Activated naive CD8-positive, alpha-beta T cell treated with anti-CD3 and anti-CD28 coated beads, Interleukin-2, amount 50 U/mL, for 24 hours (primary cell): ENCODE measurements at regions not wholly inside any gene's neighbourhood (a gene's known extent, or its start where the extent isn't known, plus 50 kb on each side); places are given as distances from the start of the nearest gene placed in this dataset.

Source experiments
- ATAC-seq: fragments of 150-1000 bp; cut with Tn5 transposase; one replicate; pipeline ENCODE4 v1.10.0; 2021
- DNase-seq: peaks from one replicate; pipeline ENCODE4 v3.0.0; 2021
- H3K27ac Mint-ChIP-seq: one replicate; pipeline ENCODE4 v1.8.0; 2021; ENCODE audit warnings: mild to moderate bottlenecking, mixed read lengths
- H3K27me3 Mint-ChIP-seq: one replicate; pipeline ENCODE4 v1.8.0; 2021; ENCODE audit warnings: mixed read lengths
- H3K36me3 Mint-ChIP-seq: one replicate; pipeline ENCODE4 v1.8.0; 2021; ENCODE audit warnings: low read depth, mixed read lengths
- H3K4me1 Mint-ChIP-seq: one replicate; pipeline ENCODE4 v1.8.0; 2021; ENCODE audit warnings: mixed read lengths
- H3K4me3 Mint-ChIP-seq: one replicate; pipeline ENCODE4 v1.8.0; 2021; ENCODE audit warnings: mild to moderate bottlenecking, moderate library complexity, mixed read lengths
- H3K9me3 Mint-ChIP-seq: one replicate; pipeline ENCODE4 v1.8.0; 2021; ENCODE audit warnings: mixed read lengths

DNA sequence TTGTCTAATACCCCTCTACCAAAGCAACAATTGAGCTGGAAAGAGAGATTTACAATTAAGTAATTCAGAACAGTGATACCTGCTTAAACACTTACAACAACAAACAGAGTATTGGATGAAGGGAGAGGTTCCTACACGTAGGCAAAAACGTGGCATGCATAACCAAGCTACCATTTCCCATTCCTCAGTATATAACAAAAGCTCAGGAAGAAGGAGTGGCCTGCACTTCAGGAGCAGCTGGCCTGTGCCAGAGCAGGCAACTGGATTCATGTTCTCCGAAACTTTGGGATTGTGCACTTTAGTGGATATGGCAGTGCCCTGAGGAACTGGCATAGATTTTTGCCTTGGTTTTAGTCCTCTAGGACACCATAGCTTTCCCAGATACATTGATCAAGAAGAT, 630.2 kb upstream of the PCDH9 start:
- DNase-seq (no peak), ATAC-seq (no peak)
- Mint-ChIP-seq H3K27ac (no peak overlapping the region), H3K9me3 (peaks cover 15% of the 10 kb centered on the region), H3K4me3 (no peak overlapping the region), H3K36me3 (no peaks in the 10 kb centered on the region), H3K4me1 (no peaks in the 10 kb centered on the region), H3K27me3 (no peaks in the 10 kb centered on the region)

DNA sequence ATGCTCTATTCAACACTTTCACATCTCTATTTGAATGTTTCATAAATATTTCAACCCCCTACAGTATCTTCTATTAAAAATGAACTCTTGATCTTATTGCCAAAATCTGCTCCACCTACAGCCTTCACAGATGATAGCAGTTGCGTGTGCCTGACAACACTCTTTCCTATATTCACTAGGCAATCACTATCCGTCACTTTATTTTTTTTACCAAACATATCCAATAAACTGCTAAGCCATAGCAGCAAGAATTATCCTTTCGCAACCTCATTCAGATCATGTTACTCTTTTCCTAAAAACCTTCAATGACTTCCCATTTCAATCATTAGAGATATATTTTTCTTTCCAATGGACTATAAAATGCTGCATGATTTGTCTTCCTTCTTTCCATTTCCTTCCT, 629.8 kb upstream of the PCDH9 start:
- Mint-ChIP-seq H3K4me3 (no peak overlapping the region), H3K36me3 (no peaks in the 10 kb centered on the region), H3K27ac (no peak overlapping the region), H3K27me3 (no peaks in the 10 kb centered on the region), H3K4me1 (no peaks in the 10 kb centered on the region), H3K9me3 (peaks cover 15% of the 10 kb centered on the region)
- ATAC-seq (no peak), DNase-seq (no peak)

- no peak overlapping the region for H3K27ac Mint-ChIP-seq
- no peak for ATAC-seq
- H3K36me3 Mint-ChIP-seq, result no peaks in the 10 kb centered on the region
- no peak overlapping the region for H3K4me3 Mint-ChIP-seq
- peaks cover 14% of the 10 kb centered on the region for H3K9me3 Mint-ChIP-seq
- no peak for DNase-seq
- no peaks in the 10 kb centered on the region for H3K4me1 Mint-ChIP-seq
- no peaks in the 10 kb centered on the region for H3K27me3 Mint-ChIP-seq
Measured at GRCh38 chr13:67857581-67858310, 627.6 kb upstream of the PCDH9 start.

DNA sequence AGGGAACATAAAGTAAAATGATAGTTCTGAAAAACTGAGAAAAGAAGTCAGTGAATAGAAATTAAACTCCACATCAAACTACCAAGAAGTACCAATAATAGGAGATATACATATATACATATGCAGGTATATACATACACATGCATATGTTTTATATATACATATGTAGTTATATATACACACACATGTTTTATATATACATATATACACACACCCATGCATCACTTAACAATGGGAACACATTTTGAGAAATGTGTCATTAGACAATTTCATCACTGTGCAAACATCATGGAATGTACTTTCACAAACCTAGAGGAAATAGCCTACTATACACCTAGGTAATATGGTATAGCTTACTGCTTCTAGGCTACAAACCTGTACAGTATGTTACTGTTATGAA, 626.8 kb upstream of the PCDH9 start:
- Mint-ChIP-seq H3K27me3 (no peaks in the 10 kb centered on the region), H3K4me3 (no peak overlapping the region), H3K27ac (no peak overlapping the region), H3K36me3 (no peaks in the 10 kb centered on the region), H3K4me1 (no peaks in the 10 kb centered on the region), H3K9me3 (peaks cover 17% of the 10 kb centered on the region)
- ATAC-seq (no peak), DNase-seq (no peak)

DNA sequence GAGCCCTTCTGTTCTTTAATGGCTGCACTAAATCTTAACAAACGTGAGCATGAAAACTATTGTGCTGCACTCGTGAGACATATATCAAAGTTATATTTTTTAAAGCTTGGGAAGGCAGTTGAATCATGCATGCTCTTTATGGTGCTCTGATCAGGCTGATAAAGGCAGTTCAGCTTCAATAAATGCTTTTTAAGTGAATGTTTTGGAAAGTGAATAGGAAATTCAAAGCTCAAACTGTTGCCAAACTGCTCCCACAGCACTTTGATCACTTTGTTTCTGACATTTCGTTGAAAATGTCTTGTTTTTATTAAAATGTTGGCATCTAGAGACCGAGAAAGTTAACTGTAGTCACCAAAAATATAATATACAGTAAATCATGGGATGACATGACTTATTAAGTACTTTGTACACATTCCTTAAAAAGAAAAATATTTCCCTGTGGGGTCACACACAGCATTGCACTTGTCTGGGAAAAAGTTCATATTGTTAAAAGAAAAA, 625.7 kb upstream of the PCDH9 start:
- H3K27me3 Mint-ChIP-seq, result no peaks in the 10 kb centered on the region
- H3K9me3 Mint-ChIP-seq, result peaks cover 25% of the 10 kb centered on the region
- DNase-seq, result no peak
- H3K36me3 Mint-ChIP-seq, result no peaks in the 10 kb centered on the region
- no peak overlapping the region for H3K4me3 Mint-ChIP-seq
- no peak overlapping the region for H3K27ac Mint-ChIP-seq
- no peak for ATAC-seq
- H3K4me1 Mint-ChIP-seq, result no peaks in the 10 kb centered on the region

DNA sequence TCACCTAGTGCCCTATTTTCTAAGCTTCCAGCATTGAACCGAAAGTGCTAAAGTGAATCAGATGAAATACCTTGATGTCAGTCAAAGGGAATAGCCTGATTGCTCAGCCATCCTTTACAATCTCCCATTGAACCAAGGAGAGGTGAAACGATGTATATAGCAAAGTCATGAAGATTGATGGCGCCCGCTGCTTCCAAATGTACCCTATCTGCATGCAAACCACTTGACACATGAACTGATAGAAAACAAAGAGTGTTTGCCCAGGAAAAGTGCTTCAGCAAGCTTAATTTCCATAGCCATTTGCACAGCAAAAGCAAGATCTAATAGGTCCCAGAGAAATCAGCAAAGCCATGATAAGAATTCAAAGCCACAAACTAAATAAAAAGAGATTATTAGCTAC, 624.9 kb upstream of the PCDH9 start:
- H3K27me3 Mint-ChIP-seq, result no peaks in the 10 kb centered on the region
- DNase-seq (no peak), ATAC-seq (no peak)
- no peak overlapping the region for H3K4me3 Mint-ChIP-seq
- H3K9me3 Mint-ChIP-seq, result peaks cover 23% of the 10 kb centered on the region
- no peaks in the 10 kb centered on the region for H3K36me3 Mint-ChIP-seq
- H3K4me1 Mint-ChIP-seq, result no peaks in the 10 kb centered on the region
- no peak overlapping the region for H3K27ac Mint-ChIP-seq

DNA sequence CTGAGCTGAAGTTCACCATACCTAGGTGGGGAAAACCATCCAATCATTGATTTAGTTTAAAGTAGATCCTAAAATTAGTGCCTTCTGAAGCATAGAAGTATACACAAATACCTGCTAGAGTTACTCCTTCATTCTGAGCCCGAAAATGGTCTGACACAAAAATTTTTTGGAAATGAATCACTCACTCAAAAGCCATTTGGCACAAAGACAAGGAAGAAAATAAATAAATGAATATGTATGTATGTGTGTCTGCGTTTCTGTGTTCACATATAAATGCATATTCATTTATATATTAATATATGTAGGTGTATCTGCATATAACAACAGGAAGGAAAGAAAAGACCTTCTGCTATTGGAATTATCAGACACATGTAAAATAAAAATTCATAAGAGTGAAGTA, 614.4 kb upstream of the PCDH9 start:
- Mint-ChIP-seq H3K4me1 (no peaks in the 10 kb centered on the region), H3K36me3 (no peaks in the 10 kb centered on the region), H3K27ac (no peak overlapping the region), H3K4me3 (no peak overlapping the region), H3K27me3 (no peaks in the 10 kb centered on the region), H3K9me3 (peaks cover 11% of the 10 kb centered on the region)
- ATAC-seq, result no peak
- DNase-seq, result no peak

GRCh38 chr13:67841071-67841470, 610.9 kb upstream of the PCDH9 start:
- no peaks in the 10 kb centered on the region for H3K4me1 Mint-ChIP-seq
- H3K27me3 Mint-ChIP-seq, result no peaks in the 10 kb centered on the region
- peaks cover 15% of the 10 kb centered on the region for H3K9me3 Mint-ChIP-seq
- no peak for DNase-seq
- ATAC-seq, result no peak
- H3K27ac Mint-ChIP-seq, result no peak overlapping the region
- no peaks in the 10 kb centered on the region for H3K36me3 Mint-ChIP-seq
- no peak overlapping the region for H3K4me3 Mint-ChIP-seq

- ATAC-seq (no peak), DNase-seq (no peak)
- Mint-ChIP-seq H3K27me3 (no peaks in the 10 kb centered on the region), H3K4me3 (no peak overlapping the region), H3K9me3 (no peaks in the 10 kb centered on the region), H3K36me3 (no peaks in the 10 kb centered on the region), H3K4me1 (no peaks in the 10 kb centered on the region), H3K27ac (no peak overlapping the region)
Measured at GRCh38 chr13:67833564-67833963, 603.4 kb upstream of the PCDH9 start.

DNA sequence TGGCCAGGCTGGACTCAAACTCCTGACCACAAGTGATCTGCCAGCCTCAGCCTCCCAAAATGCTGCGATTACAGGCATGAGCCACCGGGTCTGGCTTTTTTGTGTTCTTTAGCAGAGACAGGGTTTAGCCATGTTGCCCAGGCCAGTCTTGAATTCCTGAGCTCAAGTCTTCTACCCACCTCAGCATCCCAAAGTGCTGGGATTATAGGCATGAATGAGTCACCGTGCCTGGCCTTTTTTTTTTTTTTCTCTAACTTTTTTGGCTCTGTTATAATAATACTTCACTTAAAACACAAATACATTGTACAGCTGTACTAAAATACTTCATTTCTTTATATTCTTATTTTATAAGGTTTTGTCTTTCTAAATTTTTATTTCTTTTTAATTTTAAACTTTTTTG, 599.5 kb upstream of the PCDH9 start:
- no peak overlapping the region for H3K27ac Mint-ChIP-seq
- no peaks in the 10 kb centered on the region for H3K36me3 Mint-ChIP-seq
- no peaks in the 10 kb centered on the region for H3K27me3 Mint-ChIP-seq
- H3K4me1 Mint-ChIP-seq, result no peaks in the 10 kb centered on the region
- peaks cover 16% of the 10 kb centered on the region for H3K9me3 Mint-ChIP-seq
- ATAC-seq (no peak), DNase-seq (no peak)
- no peak overlapping the region for H3K4me3 Mint-ChIP-seq

DNA sequence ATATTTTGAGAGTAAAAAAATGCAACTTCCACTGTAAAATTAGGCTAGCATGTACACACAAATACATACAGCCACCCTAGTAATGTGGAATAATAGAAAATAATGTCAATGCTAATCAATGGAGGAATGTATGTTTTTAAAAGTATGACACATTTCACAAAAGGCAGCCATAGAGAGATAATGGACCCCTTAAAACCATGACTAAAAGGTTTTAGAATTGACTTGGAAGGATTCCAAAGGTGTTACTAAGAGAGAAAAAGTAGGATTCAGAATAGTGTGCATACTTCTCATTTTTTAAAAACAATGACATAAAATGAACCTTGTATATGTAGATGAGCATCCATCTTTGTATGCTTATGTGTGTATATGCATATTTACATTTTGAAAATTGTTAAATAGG, 597.9 kb upstream of the PCDH9 start:
- Mint-ChIP-seq H3K36me3 (no peaks in the 10 kb centered on the region), H3K27ac (no peak overlapping the region), H3K4me1 (no peaks in the 10 kb centered on the region), H3K4me3 (no peak overlapping the region), H3K9me3 (peaks cover 16% of the 10 kb centered on the region), H3K27me3 (no peaks in the 10 kb centered on the region)
- no peak for ATAC-seq
- no peak for DNase-seq

DNA sequence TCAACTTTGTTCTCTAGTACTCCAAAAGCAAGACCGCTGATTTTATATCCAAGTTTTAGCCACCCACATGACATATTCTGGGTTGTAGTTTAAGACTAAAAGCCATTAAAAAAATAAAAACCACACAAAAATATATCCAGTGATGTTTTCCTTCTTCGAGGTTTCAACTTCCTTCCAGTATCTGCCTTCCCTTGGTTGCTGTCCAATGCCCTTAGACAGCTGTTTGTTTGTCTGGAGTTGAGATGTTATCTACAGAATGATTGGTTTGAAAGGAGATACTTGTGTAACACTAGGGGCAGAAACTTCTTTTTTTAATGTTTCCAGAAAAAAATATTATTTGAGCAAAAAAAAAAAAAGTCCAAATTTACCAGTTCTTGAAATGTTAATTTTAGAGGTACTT, 591.5 kb upstream of the PCDH9 start:
- Mint-ChIP-seq H3K27me3 (no peaks in the 10 kb centered on the region), H3K27ac (no peak overlapping the region), H3K4me3 (no peak overlapping the region), H3K9me3 (peaks cover 19% of the 10 kb centered on the region), H3K4me1 (no peaks in the 10 kb centered on the region), H3K36me3 (no peaks in the 10 kb centered on the region)
- ATAC-seq, result no peak
- DNase-seq, result no peak

DNA sequence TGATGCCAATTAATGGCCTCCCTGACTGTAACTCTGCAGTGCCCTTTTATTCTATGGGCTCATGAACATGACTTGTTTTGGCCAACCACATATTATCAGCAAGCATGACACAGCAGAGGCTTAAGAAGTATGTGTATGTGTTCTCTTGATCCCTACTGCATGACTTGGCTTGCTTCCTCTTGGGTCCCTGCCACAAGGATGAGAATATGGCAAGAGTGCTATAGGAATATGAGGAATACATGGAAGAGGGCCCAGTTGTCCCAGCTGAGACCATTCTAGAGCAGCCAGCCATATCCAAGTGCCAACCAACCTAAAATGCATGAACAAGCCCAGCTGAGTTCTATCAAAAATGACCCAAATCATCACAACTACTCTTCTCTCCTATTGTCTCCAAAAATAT, 576.7 kb upstream of the PCDH9 start:
- Mint-ChIP-seq H3K27ac (no peak overlapping the region), H3K36me3 (no peaks in the 10 kb centered on the region), H3K27me3 (no peaks in the 10 kb centered on the region), H3K9me3 (peaks cover 17% of the 10 kb centered on the region), H3K4me1 (no peaks in the 10 kb centered on the region), H3K4me3 (no peak overlapping the region)
- no peak for ATAC-seq
- no peak for DNase-seq

- Mint-ChIP-seq H3K27me3 (no peaks in the 10 kb centered on the region), H3K4me3 (no peak overlapping the region), H3K36me3 (no peaks in the 10 kb centered on the region), H3K9me3 (peaks cover 15% of the 10 kb centered on the region), H3K4me1 (no peaks in the 10 kb centered on the region), H3K27ac (no peak overlapping the region)
- DNase-seq (no peak), ATAC-seq (no peak)
Measured at GRCh38 chr13:67803118-67803517, 573.0 kb upstream of the PCDH9 start.

DNA sequence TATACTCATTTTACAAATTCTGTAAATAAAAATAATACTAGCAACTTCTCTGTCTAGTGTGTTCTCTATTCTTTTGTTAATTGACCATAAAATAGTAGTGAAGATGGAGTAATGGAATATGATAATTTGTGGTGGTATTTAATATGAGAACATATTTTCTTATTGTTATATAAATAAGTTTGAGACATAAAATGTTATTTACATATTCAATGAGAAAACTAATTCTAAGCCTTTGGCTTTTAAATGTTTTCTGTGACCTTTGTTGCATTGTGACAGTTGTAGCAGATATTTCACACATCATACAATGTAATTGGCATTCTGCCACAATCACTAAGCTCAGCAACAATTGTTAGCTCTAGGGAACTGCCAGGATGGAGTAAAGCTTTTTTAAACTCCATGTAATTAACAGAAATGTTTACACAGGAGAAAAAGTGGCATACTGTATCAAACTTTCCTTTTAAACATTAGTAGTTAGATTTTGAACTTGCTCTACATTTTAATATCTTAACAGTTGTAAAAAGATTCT, 562.1 kb upstream of the PCDH9 start:
- ATAC-seq, result no peak
- H3K36me3 Mint-ChIP-seq, result no peaks in the 10 kb centered on the region
- H3K4me1 Mint-ChIP-seq, result no peaks in the 10 kb centered on the region

DNA sequence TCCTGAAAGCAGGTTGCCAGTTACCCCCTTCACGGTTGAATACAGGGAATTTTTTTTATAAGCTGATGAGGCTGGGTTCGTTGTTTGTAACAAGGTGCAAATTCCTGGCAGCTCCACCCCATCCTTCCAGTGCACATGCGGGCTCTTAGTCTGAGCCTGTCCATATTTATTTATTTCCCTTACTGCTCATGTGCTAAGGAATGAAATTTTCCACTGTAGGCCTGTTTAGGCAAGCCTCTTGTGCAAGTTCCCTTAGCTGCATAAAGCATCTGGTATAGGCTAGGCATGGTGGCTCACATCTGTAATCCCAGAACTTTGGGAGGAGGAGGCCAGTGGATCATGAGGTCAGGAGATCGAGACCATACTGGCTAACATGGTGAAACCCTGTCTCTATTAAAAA, 560.9 kb upstream of the PCDH9 start:
- no peak overlapping the region for H3K27ac Mint-ChIP-seq
- no peak for ATAC-seq
- no peaks in the 10 kb centered on the region for H3K4me1 Mint-ChIP-seq
- H3K27me3 Mint-ChIP-seq, result no peaks in the 10 kb centered on the region
- H3K9me3 Mint-ChIP-seq, result peaks cover 8% of the 10 kb centered on the region
- no peak for DNase-seq
- no peak overlapping the region for H3K4me3 Mint-ChIP-seq
- no peaks in the 10 kb centered on the region for H3K36me3 Mint-ChIP-seq

More for the DNA sequence above, 562.1 kb upstream of the PCDH9 start:
- no peaks in the 10 kb centered on the region for H3K27me3 Mint-ChIP-seq
- no peak for DNase-seq
- H3K4me3 Mint-ChIP-seq, result no peak overlapping the region
- H3K27ac Mint-ChIP-seq, result no peak overlapping the region
- peaks cover 8% of the 10 kb centered on the region for H3K9me3 Mint-ChIP-seq
